ENCODE measurements at regions not wholly inside any gene's neighbourhood (a gene's known extent, or its start where the extent isn't known, plus 50 kb on each side); places are given as distances from the start of the nearest gene placed in this dataset.

DNA sequence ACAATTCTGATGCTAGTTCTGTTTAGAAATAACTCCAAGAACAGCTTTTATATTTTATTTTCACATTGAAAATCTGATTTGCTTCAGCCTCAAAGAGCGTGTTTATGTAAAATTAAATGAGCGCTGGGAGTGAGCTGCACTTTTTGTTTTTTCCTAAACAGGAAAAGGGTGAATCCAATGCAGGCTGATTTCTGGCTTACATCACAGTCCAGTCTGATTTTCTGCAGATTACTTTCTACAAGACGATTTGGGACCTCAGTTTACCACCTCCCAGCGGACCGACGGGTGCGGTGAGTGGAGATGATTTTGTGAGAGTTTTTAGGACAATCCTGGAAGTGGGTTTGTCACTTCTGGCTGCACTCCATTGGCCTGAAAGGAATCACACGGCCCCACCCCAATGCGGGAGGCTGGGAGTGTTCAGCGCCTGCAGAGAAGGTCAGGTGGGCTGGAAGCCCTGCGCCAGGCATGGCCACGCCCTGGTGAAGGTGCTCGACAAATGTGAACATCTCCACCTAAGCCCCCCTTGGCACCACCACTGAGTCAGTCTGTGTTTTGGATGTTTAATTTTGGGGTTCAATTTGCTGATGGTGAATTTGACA, 90.1 kb downstream of the ANKRD10 start:
- in situ Hi-C loops (cut with MboI; ENCODE audit: low sequenced_read_pairs in 4 of 4) = loop anchor here in 2 of 4 donors (25.0 kb wide), 4 partner anchors 138 to 1862 kb away; no protein-coding TSS in a partner anchor
- H3K9me3 ChIP-seq = no peaks in the 10 kb centered on the region

DNA sequence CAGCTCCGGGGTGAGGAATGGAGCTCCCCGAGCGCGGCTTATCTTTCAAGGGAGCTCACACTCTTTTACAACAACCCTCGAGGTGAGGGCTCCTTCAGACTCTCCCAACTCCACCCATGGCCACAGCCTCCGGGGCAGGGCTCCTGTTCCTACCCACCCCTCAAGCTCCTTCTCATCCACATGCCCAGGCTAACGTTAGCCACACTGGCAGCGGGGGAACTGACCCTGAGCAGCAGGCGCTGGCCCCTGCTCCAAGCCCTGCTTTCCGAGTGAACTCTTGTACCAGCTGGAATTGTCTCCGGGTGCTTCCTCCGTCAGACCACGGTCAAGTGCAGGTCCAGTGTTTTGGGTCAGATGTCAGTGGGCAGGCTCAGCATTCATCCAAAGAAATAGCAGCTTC, 89.4 kb downstream of the ANKRD10 start:
- no peak for DNase-seq
- TF ChIP-seq, protein P1, sequence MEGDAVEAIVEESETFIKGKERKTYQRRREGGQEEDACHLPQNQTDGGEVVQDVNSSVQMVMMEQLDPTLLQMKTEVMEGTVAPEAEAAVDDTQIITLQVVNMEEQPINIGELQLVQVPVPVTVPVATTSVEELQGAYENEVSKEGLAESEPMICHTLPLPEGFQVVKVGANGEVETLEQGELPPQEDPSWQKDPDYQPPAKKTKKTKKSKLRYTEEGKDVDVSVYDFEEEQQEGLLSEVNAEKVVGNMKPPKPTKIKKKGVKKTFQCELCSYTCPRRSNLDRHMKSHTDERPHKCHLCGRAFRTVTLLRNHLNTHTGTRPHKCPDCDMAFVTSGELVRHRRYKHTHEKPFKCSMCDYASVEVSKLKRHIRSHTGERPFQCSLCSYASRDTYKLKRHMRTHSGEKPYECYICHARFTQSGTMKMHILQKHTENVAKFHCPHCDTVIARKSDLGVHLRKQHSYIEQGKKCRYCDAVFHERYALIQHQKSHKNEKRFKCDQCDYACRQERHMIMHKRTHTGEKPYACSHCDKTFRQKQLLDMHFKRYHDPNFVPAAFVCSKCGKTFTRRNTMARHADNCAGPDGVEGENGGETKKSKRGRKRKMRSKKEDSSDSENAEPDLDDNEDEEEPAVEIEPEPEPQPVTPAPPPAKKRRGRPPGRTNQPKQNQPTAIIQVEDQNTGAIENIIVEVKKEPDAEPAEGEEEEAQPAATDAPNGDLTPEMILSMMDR (IDR thresholded peaks at IDR 0.05 in 4 of 5, conservative IDR thresholded peaks at IDR 0.05 in 1 of 5) = no peak
- TF ChIP-seq POLR2A (IDR thresholded peaks at IDR 0.05) = no peak
- H3K27me3 ChIP-seq = no peaks in the 10 kb centered on the region
- in situ Hi-C loops (cut with MboI; ENCODE audit: low sequenced_read_pairs in 4 of 4) = no loop called here
- intact Hi-C loops (cut with DNase I; ENCODE audit: low total_unique reads) = no loop called here
- H3K9me3 ChIP-seq = no peaks in the 10 kb centered on the region
- ATAC-seq = no peak
- no peak overlapping the region for H3K4me3 ChIP-seq
- H3K4me1 ChIP-seq = no peaks in the 10 kb centered on the region
- no peaks in the 10 kb centered on the region for H3K36me3 ChIP-seq
- H3K27ac ChIP-seq = no peak overlapping the region

More for the DNA sequence above, 90.1 kb downstream of the ANKRD10 start:
- Histone ChIP-seq H3K36me3 (no peaks in the 10 kb centered on the region), H3K4me3 (no peak overlapping the region), H3K27me3 (no peaks in the 10 kb centered on the region), H3K4me1 (peaks cover 0 to under 1% of the 10 kb centered on the region in 2 donors), H3K27ac (no peak overlapping the region)
- TF ChIP-seq, protein P1 (IDR thresholded peaks at IDR 0.05 in 4 of 5, conservative IDR thresholded peaks at IDR 0.05 in 1 of 5) = no peak
- no peak for TF ChIP-seq POLR2A (IDR thresholded peaks at IDR 0.05)
- ATAC-seq = no peak
- intact Hi-C loops (cut with DNase I; ENCODE audit: low total_unique reads) = no loop called here
- DNase-seq = no peak

DNA sequence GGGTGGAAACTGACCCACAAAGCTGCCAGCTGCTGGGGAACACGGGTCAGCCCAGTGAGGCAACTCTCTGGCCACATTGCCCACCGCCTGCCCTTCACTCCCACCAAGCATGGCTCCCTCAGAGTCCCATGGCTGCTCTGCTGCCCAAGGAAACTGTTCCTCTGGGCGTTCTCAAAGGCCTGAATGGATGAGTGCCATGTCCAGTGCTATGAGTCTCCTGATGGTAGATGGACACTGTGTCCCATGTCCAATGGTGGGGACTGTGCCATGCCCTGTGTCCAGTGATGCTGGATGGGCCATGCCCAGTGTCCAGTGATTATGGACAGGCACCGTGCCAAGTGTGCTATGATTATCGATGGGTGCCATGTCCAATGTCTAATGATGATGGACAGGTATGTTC, 88.8 kb downstream of the ANKRD10 start:
- Histone ChIP-seq H3K27me3 (no peaks in the 10 kb centered on the region), H3K4me1 (no peaks in the 10 kb centered on the region), H3K9me3 (no peaks in the 10 kb centered on the region), H3K27ac (no peak overlapping the region), H3K4me3 (no peak overlapping the region), H3K36me3 (no peaks in the 10 kb centered on the region)
- TF ChIP-seq, protein P1 (IDR thresholded peaks at IDR 0.05 in 4 of 5, conservative IDR thresholded peaks at IDR 0.05 in 1 of 5) = no peak
- no peak for TF ChIP-seq POLR2A (IDR thresholded peaks at IDR 0.05)
- intact Hi-C loops (cut with DNase I; ENCODE audit: low total_unique reads) = no loop called here
- ATAC-seq (no peak), DNase-seq (no peak)
- in situ Hi-C loops (cut with MboI; ENCODE audit: low sequenced_read_pairs in 4 of 4) = no loop called here

DNA sequence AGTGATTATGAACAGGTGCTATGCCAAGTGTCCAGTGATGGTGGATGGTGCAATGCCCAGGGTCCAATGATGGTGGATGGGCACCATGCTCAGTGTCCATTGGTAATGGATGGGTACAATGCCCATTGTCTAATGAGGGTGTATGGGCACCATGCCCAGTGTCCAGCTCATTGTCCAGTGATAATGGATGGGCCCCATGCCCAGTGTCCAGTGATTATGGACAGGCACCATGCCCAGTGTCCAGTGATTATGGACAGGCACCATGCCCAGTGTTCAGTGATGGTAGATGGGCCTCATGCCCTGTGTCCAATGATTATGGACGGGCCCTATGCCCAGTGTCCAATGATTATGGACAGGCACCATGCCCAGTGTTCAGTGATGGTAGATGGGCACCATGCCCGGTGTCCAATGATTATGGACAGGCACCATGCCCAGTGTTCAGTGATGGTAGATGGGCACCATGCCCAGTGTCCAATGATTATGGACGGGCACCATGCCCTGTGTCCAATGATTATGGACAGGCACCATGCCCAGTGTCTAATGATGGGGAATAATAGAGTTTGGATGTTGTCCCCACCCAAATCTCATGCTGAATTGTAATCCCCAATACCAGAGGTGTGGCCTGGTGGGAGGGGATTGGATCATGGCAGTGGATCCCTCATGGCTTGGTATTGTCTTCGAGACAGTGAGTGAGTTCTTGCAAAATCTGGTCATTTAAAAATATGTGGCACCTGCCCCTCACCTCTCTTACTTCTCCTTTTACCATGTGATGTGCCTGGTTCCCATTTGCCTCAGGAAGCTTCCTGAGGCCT, 87.8 kb downstream of the ANKRD10 start:
- intact Hi-C loops (cut with DNase I; ENCODE audit: low total_unique reads) = no loop called here
- Histone ChIP-seq H3K27ac (no peak overlapping the region), H3K27me3 (no peaks in the 10 kb centered on the region), H3K36me3 (no peaks in the 10 kb centered on the region), H3K4me3 (no peak overlapping the region), H3K9me3 (no peaks in the 10 kb centered on the region), H3K4me1 (no peaks in the 10 kb centered on the region)
- DNase-seq (no peak), ATAC-seq (no peak)
- in situ Hi-C loops (cut with MboI; ENCODE audit: low sequenced_read_pairs in 4 of 4) = no loop called here
- TF ChIP-seq, protein P1 (IDR thresholded peaks at IDR 0.05 in 4 of 5, conservative IDR thresholded peaks at IDR 0.05 in 1 of 5) = no peak
- TF ChIP-seq POLR2A (IDR thresholded peaks at IDR 0.05) = no peak

Measured in gastrocnemius medialis (tissue), 4 donors.